ENCODE measurements at regions not wholly inside any gene's neighbourhood (a gene's known extent, or its start where the extent isn't known, plus 50 kb on each side); places are given as distances from the start of the nearest gene placed in this dataset.

- no peak for DNase-seq (ENCODE audit: low spot score)
- Histone ChIP-seq H3K4me1 (ENCODE audit: control insufficient read depth in 4 of 4, insufficient read depth in 4 of 4, low read length in 3 of 4) (peaks cover 0 to 2% (median 0%) of the 10 kb centered on the region in 4 donors), H3K27ac (ENCODE audit: low read depth in 1 of 2, low read length in 2 of 2) (no peak overlapping the region), H3K9me3 (ENCODE audit: control insufficient read depth in 4 of 4, low read length in 3 of 4) (no peaks in the 10 kb centered on the region), H3K36me3 (ENCODE audit: control insufficient read depth in 4 of 4, insufficient read depth in 3 of 4, low read depth in 1 of 4, low read length in 3 of 4) (no peaks in the 10 kb centered on the region), H3K27me3 (ENCODE audit: control insufficient read depth in 4 of 4, insufficient read depth in 4 of 4, low read length in 3 of 4) (no peaks in the 10 kb centered on the region), H3K4me3 (ENCODE audit: low read depth in 1 of 3, low read length in 3 of 3) (no peak overlapping the region), H3K9ac (ENCODE audit: low read depth in 1 of 2, low read length in 2 of 2) (no peak overlapping the region)
- TF ChIP-seq FOXA1 (IDR thresholded peaks at IDR 0.05) (no peak), GABPA (IDR thresholded peaks at IDR 0.05 in 1 of 2, conservative IDR thresholded peaks at IDR 0.05 in 1 of 2) (no peak), MAX (IDR thresholded peaks at IDR 0.05) (no peak), SP1 (IDR thresholded peaks at IDR 0.05) (no peak), FOXA2 (IDR thresholded peaks at IDR 0.05) (no peak), YY1 (IDR thresholded peaks at IDR 0.05) (no peak), REST (IDR thresholded peaks at IDR 0.05) (no peak), JUND (IDR thresholded peaks at IDR 0.05) (no peak), HNF4G (IDR thresholded peaks at IDR 0.05) (no peak), ATF3 (IDR thresholded peaks at IDR 0.05) (no peak), RAD21 (IDR thresholded peaks at IDR 0.05) (no peak), RXRA (IDR thresholded peaks at IDR 0.05) (no peak)
- TF ChIP-seq, protein P1, sequence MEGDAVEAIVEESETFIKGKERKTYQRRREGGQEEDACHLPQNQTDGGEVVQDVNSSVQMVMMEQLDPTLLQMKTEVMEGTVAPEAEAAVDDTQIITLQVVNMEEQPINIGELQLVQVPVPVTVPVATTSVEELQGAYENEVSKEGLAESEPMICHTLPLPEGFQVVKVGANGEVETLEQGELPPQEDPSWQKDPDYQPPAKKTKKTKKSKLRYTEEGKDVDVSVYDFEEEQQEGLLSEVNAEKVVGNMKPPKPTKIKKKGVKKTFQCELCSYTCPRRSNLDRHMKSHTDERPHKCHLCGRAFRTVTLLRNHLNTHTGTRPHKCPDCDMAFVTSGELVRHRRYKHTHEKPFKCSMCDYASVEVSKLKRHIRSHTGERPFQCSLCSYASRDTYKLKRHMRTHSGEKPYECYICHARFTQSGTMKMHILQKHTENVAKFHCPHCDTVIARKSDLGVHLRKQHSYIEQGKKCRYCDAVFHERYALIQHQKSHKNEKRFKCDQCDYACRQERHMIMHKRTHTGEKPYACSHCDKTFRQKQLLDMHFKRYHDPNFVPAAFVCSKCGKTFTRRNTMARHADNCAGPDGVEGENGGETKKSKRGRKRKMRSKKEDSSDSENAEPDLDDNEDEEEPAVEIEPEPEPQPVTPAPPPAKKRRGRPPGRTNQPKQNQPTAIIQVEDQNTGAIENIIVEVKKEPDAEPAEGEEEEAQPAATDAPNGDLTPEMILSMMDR (IDR thresholded peaks at IDR 0.05; ENCODE audit: low read depth, low read length, missing input control) = no peak
- TF ChIP-seq, protein P2, sequence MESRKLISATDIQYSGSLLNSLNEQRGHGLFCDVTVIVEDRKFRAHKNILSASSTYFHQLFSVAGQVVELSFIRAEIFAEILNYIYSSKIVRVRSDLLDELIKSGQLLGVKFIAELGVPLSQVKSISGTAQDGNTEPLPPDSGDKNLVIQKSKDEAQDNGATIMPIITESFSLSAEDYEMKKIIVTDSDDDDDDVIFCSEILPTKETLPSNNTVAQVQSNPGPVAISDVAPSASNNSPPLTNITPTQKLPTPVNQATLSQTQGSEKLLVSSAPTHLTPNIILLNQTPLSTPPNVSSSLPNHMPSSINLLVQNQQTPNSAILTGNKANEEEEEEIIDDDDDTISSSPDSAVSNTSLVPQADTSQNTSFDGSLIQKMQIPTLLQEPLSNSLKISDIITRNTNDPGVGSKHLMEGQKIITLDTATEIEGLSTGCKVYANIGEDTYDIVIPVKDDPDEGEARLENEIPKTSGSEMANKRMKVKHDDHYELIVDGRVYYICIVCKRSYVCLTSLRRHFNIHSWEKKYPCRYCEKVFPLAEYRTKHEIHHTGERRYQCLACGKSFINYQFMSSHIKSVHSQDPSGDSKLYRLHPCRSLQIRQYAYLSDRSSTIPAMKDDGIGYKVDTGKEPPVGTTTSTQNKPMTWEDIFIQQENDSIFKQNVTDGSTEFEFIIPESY (IDR thresholded peaks at IDR 0.05) = no peak
- WGBS = 82% methylated on average over 4 of the region's 4 CpGs
These were observed 130.1 kb upstream of the TNFAIP3 start for GRCh38 chr6:137736911-137737310.

GRCh38 chr6:137737836-137738596 is 129.0 kb upstream of the TNFAIP3 start:
- no peaks in the 10 kb centered on the region for H3K4me1 ChIP-seq (ENCODE audit: control insufficient read depth in 4 of 4, insufficient read depth in 4 of 4, low read length in 3 of 4)
- WGBS = 84% methylated on average over 6 of the region's 6 CpGs
- H3K27ac ChIP-seq (ENCODE audit: low read depth in 1 of 2, low read length in 2 of 2) = no peak overlapping the region
- no peaks in the 10 kb centered on the region for H3K36me3 ChIP-seq (ENCODE audit: control insufficient read depth in 4 of 4, insufficient read depth in 3 of 4, low read depth in 1 of 4, low read length in 3 of 4)
- no peak overlapping the region for H3K9ac ChIP-seq (ENCODE audit: low read depth in 1 of 2, low read length in 2 of 2)
- H3K27me3 ChIP-seq (ENCODE audit: control insufficient read depth in 4 of 4, insufficient read depth in 4 of 4, low read length in 3 of 4) = no peaks in the 10 kb centered on the region
- DNase-seq (ENCODE audit: low spot score) = no peak
- no peaks in the 10 kb centered on the region for H3K9me3 ChIP-seq (ENCODE audit: control insufficient read depth in 4 of 4, low read length in 3 of 4)
- H3K4me3 ChIP-seq (ENCODE audit: low read depth in 1 of 3, low read length in 3 of 3) = no peak overlapping the region
- no peak for TF ChIP-seq FOXA2 (IDR thresholded peaks at IDR 0.05)
- no peak for TF ChIP-seq HNF4A (conservative IDR thresholded peaks at IDR 0.05)
- TF ChIP-seq YY1 (IDR thresholded peaks at IDR 0.05) = no peak
- no peak for TF ChIP-seq TAF1 (conservative IDR thresholded peaks at IDR 0.05)
- no peak for TF ChIP-seq RAD21 (IDR thresholded peaks at IDR 0.05)
- no peak for TF ChIP-seq JUND (IDR thresholded peaks at IDR 0.05)
- TF ChIP-seq EGR1 (IDR thresholded peaks at IDR 0.05; ENCODE audit: low read depth in 2 of 2) = no peak
- TF ChIP-seq REST (IDR thresholded peaks at IDR 0.05) = no peak
- no peak for TF ChIP-seq SP1 (IDR thresholded peaks at IDR 0.05)
- TF ChIP-seq FOXA1 (IDR thresholded peaks at IDR 0.05) = no peak
- no peak for TF ChIP-seq NR2F2 (IDR thresholded peaks at IDR 0.05)
- TF ChIP-seq, protein P2 (IDR thresholded peaks at IDR 0.05) = no peak
- TF ChIP-seq RXRA (IDR thresholded peaks at IDR 0.05) = no peak
